HepG2 (cell line): ENCODE measurements at regions not wholly inside any gene's neighbourhood (a gene's known extent, or its start where the extent isn't known, plus 50 kb on each side); places are given as distances from the start of the nearest gene placed in this dataset.

Experiments used
- ATF2 ChIP-seq: sonication (generic); formaldehyde crosslinking; IDR thresholded peaks from 2 replicates; pipeline ENCODE4 v1.4.0; 2020; ENCODE audit warnings: missing genetic modification reagents
- E2F2 ChIP-seq: sonication (generic); formaldehyde crosslinking; IDR thresholded peaks from 2 replicates; pipeline ENCODE4 v1.4.0; 2020; ENCODE audit warnings: missing genetic modification reagents, borderline replicate concordance
- POLR2A ChIP-seq, 2 experiments: IDR thresholded peaks; 2 replicates each; pipeline ENCODE4 v1.6.1; 2011; ENCODE audit warnings: low read depth in 2 of 2, low read length in 2 of 2, mild to moderate bottlenecking in 1 of 2, moderate library complexity in 1 of 2; ENCODE audit not compliant: insufficient read depth in 1 of 2

- no peak for TF ChIP-seq E2F2
- TF ChIP-seq POLR2A (IDR thresholded peaks at IDR 0.05; ENCODE audit: insufficient read depth in 1 of 2, low read depth in 2 of 2, low read length in 2 of 2) = no peak
- TF ChIP-seq ATF2 (CRISPR knock-in tag) = no peak
These were observed 175.6 kb upstream of the DAB1 start for GRCh38 chr1:57599236-57599994.
